ENCODE measurements at regions not wholly inside any gene's neighbourhood (a gene's known extent, or its start where the extent isn't known, plus 50 kb on each side); places are given as distances from the start of the nearest gene placed in this dataset.

DNA sequence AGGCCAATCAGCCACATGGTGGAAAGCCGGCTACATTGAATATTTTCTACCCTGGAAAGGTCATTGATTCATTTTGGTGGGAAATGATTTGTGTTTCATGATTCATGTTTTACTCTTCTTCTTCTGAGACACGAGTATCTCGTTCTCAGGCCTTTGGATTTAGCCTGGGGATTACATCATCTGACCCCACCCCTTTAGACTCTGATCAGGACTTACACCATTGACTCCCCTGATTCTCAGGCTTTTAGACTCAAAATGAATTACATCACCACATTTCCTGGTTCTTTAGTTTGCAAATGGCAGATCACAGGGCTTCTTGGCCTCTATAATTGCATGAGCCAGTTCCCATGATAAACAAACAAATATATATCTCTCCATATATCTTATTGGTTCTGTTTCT is 228.8 kb downstream of the ADGRG6 start:
- DNase-seq = no peak
- H3K27me3 ChIP-seq = no peaks in the 10 kb centered on the region
- no peaks in the 10 kb centered on the region for H3K36me3 ChIP-seq (replicated peaks in 1 of 2)
- WGBS, 4 donors = 72 to 82% (median 78%) methylated on average over 3 of the region's 3 CpGs
- H3K4me1 ChIP-seq (replicated peaks in 1 of 2) = no peaks in the 10 kb centered on the region
- H3K4me3 ChIP-seq = no peak overlapping the region
- no peaks in the 10 kb centered on the region for H3K9me3 ChIP-seq (replicated peaks in 1 of 3)
- no peak overlapping the region for H3K27ac ChIP-seq
- intact Hi-C loops (cut with DNase I) = no loop called here
- no peak for TF ChIP-seq POLR2A (IDR thresholded peaks at IDR 0.05)
- TF ChIP-seq, protein P1, sequence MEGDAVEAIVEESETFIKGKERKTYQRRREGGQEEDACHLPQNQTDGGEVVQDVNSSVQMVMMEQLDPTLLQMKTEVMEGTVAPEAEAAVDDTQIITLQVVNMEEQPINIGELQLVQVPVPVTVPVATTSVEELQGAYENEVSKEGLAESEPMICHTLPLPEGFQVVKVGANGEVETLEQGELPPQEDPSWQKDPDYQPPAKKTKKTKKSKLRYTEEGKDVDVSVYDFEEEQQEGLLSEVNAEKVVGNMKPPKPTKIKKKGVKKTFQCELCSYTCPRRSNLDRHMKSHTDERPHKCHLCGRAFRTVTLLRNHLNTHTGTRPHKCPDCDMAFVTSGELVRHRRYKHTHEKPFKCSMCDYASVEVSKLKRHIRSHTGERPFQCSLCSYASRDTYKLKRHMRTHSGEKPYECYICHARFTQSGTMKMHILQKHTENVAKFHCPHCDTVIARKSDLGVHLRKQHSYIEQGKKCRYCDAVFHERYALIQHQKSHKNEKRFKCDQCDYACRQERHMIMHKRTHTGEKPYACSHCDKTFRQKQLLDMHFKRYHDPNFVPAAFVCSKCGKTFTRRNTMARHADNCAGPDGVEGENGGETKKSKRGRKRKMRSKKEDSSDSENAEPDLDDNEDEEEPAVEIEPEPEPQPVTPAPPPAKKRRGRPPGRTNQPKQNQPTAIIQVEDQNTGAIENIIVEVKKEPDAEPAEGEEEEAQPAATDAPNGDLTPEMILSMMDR (IDR thresholded peaks at IDR 0.05) = no peak

DNA sequence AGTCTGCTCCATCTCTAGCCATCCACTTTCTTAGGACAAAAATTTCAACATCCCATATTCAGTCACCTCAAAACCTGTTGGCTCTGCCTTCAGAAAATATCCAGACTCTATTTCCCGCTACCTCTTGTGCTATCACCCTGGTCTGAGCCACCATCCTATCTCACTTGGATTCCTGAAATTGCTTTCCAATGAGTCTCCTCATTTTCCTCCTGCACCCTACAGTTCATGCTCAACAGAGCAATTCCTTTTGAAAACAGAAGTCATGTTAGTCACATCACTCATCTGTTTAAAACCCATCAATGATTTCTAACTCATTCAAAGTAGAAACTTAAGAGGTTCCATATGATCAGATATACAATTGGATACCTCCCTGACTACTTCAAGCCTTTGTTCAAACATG is 229.9 kb downstream of the ADGRG6 start:
- TF ChIP-seq, protein P1 (IDR thresholded peaks at IDR 0.05) = no peak
- TF ChIP-seq POLR2A (IDR thresholded peaks at IDR 0.05) = no peak
- 74 to 100% (median 88%) methylated on average over 1 of the region's 1 CpG for whole genome bisulfite sequencing, 4 donors
- no peaks in the 10 kb centered on the region for H3K9me3 ChIP-seq (replicated peaks in 1 of 3)
- H3K36me3 ChIP-seq (replicated peaks in 1 of 2) = no peaks in the 10 kb centered on the region
- H3K27me3 ChIP-seq = no peaks in the 10 kb centered on the region
- intact Hi-C loops (cut with DNase I) = no loop called here
- no peaks in the 10 kb centered on the region for H3K4me1 ChIP-seq (replicated peaks in 1 of 2)
- no peak overlapping the region for H3K27ac ChIP-seq
- no peak overlapping the region for H3K4me3 ChIP-seq
- DNase-seq = no peak

DNA sequence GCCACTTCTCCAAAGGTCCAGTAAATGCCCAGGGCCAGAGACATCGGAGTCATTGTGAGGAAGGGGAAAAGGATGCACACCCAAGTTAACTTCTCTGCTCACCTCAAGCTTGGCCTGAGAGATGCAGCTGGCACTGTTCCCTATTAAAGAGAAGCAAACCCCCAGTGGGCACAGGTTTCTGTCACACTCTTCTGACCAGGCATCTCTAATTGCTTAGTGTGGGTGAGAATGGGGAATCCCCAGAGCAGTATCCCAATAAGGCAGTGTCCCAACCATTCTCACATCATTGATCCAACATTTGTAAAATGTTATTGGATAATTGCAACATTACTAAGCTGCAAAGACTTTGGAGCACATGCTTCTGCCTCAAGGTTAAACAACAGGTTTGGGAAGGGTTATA is 232.3 kb downstream of the ADGRG6 start:
- H3K36me3 ChIP-seq (replicated peaks in 1 of 2) = no peaks in the 10 kb centered on the region
- no peaks in the 10 kb centered on the region for H3K4me1 ChIP-seq (replicated peaks in 1 of 2)
- H3K9me3 ChIP-seq (replicated peaks in 1 of 3) = no peaks in the 10 kb centered on the region
- no peak for TF ChIP-seq POLR2A (IDR thresholded peaks at IDR 0.05)
- TF ChIP-seq, protein P1 (IDR thresholded peaks at IDR 0.05) = no peak
- WGBS, 4 donors = 71 to 86% (median 83%) methylated on average over 1 of the region's 1 CpG
- H3K27ac ChIP-seq = no peak overlapping the region
- no peak overlapping the region for H3K4me3 ChIP-seq
- intact Hi-C loops (cut with DNase I) = no loop called here
- H3K27me3 ChIP-seq = no peaks in the 10 kb centered on the region
- DNase-seq = no peak

DNA sequence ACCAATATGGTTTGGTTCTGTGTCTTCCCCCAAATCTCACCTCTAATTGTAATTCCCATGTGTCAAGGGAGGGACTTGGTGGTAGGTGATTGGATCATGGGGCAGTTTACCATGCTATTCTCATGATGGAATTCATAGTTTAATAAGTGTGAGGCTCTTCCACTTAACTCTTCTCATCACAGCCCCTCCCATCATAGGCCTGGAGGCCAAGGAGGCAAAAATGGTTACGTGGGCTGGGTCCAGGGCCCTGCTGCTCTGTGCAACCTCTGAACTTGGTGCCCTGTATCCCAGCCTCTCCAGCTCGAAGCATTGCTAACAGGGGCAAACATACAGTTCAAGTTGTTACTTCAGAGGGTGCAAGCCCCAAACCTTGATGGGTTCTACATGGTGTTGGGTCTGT is 232.7 kb downstream of the ADGRG6 start:
- H3K27ac ChIP-seq = no peak overlapping the region
- no peaks in the 10 kb centered on the region for H3K27me3 ChIP-seq
- H3K4me3 ChIP-seq = no peak overlapping the region
- H3K4me1 ChIP-seq (replicated peaks in 1 of 2) = no peaks in the 10 kb centered on the region
- WGBS, 4 donors = 50 to 74% (median 64%) methylated on average over 2 of the region's 2 CpGs
- TF ChIP-seq POLR2A (IDR thresholded peaks at IDR 0.05) = no peak
- TF ChIP-seq, protein P1 (IDR thresholded peaks at IDR 0.05) = no peak
- intact Hi-C loops (cut with DNase I) = no loop called here
- H3K36me3 ChIP-seq (replicated peaks in 1 of 2) = no peaks in the 10 kb centered on the region
- H3K9me3 ChIP-seq (replicated peaks in 1 of 3) = no peaks in the 10 kb centered on the region
- no peak for DNase-seq

Measured in adrenal gland (tissue), 9 donors.